ENCODE measurements at regions not wholly inside any gene's neighbourhood (a gene's known extent, or its start where the extent isn't known, plus 50 kb on each side); places are given as distances from the start of the nearest gene placed in this dataset.
A peak's percentile ranks its signal among the peaks of the same experiment; 100 is the strongest.
"Not testable (repeated sequence)": the region's sequence is repeated elsewhere in the genome, so short reads cannot be mapped to it uniquely, and the experiment has no call there.

- DNase-seq: no peak
These were observed 178.0 kb downstream of the SYK start for GRCh38 chr9:90979639-90980038.

- no peak for DNase-seq
These were observed 180.1 kb downstream of the SYK start for GRCh38 chr9:90981726-90982125.

DNA sequence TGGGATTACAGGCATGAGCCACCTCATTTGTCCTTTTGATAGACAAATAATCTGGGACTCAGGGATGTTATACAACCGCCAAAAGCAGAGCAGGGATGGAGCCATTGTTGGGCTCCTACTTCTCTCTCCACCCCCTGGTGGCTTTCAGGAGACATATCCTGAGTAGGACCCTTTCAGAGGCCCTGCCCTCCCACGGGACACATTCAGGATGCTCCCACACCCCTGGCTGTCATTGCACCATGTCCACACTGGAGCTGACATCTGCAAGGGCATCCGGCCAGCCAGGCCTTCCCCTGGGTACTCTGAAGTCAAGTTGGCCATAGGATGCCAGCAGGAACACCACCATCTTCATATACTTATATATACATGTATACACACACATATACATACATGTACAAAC is 181.8 kb downstream of the SYK start:
- DNase-seq: no peak

DNA sequence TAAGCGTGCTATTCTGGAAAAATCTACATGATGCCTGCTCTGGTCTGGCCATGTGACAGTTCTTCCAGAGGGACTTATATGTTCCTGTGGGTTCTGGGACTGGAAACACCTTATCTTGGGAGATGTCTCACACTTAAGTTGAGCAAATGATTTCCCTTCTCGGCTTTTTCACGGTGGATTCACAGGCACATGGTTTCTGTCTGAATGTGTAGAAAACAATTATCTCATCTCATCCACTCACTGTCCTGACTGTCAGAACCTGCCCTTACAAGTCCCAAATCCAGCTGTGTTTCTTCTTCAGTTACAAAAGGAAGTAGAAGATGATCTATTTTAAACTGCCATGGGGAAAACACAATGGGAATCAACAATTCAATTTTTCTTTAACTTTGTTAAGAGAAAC is 184.0 kb downstream of the SYK start:
- DNase-seq: no peak

DNA sequence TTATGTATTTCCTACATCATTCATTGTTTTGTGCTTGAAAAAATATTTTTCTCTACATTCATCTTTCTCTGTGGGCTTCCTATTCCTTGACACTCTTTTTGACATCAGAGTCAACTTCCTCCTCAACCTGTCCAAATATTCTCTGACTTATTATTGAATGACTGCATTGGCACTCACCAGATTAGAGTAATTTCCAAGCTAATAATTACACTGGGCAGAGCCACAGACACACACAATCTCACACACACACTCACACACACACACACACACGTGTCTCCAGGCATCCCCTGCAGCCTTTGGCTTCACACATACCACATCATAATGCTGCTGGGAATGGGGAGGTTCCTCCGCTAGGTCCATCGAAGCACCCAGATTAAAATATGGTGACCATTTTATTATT is 184.5 kb downstream of the SYK start:
- no peak for DNase-seq

GRCh38 chr9:90987566-90987965 is 185.9 kb downstream of the SYK start:
- DNase-seq: no peak

- no peak for DNase-seq
These were observed 186.7 kb downstream of the SYK start for GRCh38 chr9:90988318-90988717.

- no peak for DNase-seq
These were observed 190.3 kb downstream of the SYK start for GRCh38 chr9:90991953-90992352.

DNA sequence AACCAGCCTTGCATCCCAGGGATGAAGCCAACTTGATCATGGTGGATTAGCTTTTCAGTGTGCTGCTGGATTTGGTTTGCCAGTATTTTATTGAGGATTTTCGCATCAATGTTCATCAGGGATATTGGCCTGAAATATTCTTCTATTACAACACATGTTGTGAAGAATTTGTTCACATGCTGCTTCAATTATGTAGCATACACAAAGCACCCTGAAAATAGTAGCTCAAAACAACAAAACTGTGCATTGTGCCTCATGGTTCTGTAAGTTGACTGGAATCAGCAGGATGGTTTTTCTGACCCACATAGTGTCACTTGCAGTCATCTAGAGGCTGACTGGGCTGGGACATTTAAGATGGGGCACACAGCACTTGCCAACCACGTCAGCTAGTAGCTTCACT is 193.9 kb downstream of the SYK start:
- DNase-seq: no peak

DNA sequence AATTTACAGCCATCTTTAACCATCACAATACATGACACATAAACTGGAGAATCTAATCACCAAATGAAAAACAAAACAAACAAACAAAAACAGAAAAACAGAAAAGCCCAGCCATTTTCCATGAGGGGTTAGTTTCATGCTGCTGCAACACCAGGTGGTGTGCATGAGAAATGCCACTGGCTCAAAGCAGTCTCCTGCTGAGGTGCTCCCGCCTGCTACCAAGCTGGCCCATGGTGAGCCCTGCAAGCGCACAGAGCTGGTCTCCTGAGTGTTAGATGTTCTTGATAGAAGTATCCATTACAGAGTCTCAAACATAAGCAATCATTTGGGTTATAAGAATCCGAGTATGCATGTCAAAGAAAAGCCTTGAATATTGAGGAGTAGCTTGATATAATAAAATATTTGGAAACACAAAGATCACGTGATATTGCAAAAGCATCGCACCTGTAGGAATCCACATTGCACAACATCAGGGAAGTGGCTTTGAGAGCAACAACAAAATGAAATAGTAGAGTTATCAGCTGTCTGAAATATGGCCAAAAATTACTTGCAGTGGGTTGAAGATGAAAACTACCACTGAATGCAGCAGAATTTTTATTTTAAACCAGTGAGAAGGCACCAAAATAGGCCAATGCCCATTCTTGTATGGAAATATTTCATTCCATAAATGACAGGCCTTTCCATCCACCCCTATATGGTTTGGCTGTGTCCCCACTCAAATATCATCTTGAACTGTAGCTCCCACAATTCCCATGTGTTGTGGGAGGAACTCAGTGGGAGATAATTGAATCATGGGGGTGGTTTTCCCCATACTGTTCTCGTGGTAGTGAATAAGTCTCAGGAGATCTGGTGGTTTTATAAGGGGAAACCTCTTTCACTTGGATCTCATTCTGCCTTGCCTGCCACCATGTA is 194.8 kb downstream of the SYK start:
- no peak for DNase-seq

DNA sequence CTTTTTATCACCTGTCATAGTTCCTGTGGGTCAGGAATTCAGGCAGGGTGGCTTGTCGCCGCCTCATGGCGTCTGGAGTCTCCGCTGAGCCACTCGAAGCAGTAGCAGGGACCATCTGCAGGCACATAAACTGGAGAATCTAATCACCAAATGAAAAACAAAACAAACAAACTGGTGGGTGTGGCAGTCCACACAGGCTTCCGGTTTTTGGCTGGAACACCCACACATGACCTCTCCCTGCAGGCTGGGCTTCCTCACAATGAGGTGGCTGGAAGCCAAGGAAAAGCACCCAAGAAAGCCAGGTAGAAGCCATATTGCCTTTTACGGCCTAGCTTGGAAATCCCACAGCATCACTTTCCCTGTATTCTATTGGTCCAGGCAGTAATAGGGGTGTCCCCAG is 197.0 kb downstream of the SYK start:
- no peak for DNase-seq

DNA sequence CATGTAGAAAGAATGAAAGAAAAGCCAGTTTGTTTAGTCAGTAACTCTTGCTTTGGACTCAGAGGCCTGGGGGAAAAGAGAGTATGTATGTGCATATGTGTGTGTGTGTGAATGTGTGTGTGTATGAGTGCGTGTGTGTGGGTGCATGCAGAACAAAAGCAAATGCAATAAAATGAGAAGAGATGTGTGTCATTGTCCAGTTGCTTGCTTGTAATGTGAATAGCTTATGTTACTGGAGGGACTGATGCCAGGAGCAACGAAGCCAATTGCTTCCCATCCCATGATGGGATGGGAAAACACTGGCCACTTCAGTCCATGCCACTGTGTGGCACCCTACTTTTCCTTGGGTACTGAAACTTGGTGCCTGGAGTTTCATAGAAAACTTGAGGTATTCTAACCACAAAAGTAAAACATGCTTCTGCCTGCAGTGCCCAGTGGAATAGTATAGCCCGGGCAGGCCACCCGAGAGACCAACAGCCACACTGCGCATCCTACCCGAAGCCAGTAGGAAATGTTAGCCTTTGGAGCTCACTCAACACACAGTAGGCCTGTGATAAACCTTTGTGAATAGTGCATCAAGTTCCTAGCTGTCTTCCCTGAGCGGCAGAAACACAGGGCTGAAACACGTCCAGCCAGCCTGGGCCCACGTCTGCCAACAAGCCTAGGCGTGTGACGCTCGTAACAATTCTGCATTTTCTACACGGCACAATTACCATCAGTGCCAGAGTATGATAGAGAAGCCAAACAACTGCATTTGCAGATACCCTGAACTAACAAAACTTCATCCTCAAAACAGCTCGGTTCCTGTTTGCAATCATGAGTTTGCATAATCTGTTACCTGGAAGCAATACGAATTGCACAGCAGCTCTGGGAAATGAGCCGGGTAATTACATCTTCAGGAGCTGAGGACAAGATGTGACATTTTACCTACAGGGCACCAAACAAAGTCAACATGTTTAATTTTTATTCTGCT is 198.1 kb downstream of the SYK start:
- peak in 10 of 56 donors; percentile 3 to 36 (median 8) for DNase-seq

DNA sequence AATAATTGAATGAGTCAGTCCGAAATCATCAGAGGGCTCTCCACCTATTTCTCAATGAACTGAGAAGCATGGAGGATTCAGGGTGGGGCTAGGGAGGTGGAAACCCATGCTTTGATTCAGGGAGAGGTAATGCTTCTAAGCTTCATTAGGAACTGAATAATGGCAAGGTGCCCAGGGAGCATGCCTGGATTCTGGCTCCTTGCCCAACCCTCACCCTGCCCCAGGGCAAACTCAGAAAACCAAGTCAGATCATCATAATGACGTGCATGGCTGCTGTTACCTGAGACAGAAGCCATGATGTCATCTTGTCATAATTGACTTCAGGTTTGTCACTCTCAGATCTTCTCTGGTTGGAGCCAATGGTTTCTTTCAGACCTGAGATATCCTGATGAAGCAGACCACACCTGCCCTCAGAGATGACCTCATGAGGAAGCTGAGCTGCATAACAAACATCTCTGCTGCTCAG is 199.6 kb downstream of the SYK start:
- DNase-seq: no peak

GRCh38 chr9:91004484-91004883 is 202.9 kb downstream of the SYK start:
- no peak for DNase-seq

- DNase-seq: no peak
These were observed 203.4 kb downstream of the SYK start for GRCh38 chr9:91004992-91005391.

DNA sequence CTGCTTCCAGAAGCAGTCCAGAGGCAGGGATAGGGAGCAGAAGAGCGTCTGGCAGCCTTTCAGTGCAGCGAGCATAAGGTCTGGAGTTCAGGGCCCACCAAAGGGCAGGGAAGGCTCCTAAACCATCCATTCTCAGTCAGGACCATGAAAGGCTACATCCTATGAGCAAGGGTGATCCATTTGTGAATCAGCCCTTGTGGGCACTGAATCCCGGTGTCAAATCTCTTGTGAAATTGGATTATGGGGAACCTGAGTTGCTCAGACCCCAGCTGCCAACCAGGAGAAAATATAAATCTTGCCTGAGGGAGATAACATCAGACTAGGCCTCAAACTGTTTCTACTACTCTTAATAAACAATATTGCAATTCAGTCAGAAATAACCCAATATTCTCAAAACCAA is 204.4 kb downstream of the SYK start:
- no peak for DNase-seq

DNA sequence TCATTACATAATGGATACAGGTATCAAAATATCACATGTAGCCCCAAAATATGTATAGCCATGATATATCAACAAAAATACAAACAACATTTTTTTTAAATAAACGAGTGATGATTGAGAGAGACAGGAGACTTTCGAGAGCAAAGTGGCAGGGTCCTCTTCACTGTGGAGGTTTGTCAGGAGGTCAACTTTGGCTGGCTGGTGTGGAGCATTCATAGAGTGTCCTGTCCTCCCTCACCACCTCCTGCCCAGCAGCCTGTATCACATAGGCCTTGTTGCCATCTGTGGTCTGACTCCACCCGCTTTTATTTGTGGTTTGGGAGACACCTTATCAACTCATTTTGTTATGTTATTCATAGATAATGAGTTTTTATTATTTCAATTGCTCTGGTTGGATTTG is 206.9 kb downstream of the SYK start:
- no peak for DNase-seq

- no peak for DNase-seq
These were observed 210.3 kb downstream of the SYK start for GRCh38 chr9:91011891-91012290.

DNA sequence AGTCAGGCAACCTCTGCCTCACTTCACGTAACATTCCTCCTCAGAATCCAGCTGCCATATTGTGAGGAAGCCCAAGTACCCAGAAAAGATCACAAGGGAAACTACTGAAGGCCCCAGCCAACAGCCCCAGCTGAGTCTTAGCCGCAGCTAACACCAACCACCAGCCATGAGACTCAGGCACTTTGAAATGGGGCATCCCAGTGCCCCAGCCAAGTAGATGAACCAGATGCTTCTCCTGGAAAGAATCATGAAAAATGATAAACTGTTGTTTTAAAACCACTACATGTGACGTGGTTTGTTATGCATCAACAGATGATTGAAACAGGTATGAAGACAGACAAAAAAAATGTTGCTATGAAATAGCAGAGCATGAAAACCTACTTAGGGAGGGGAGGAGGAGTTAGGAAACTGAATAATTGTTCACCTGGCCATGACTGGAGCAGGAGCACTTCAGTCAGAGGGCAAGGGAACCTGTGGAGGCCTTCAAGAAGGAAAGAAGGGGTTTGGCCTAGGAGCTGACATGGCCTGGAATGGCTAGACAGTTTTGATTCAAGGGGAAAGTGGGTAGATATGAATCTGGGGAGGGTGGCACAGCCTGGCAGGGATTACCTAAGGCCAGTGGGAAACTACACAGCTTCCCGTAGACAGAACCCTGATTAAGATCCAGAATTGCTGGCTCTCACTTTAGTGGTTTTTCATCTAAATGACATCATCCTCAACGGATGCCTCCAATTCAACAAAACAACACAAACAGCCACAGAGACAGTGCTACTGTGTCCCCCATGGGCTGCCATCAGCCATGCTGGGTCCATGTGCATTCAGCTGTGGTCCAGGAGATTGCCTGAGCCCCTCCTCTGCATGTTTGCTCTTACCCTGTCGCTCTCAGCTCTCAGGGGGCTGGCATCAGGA is 211.6 kb downstream of the SYK start:
- no peak for DNase-seq

- no peak for DNase-seq
These were observed 215.6 kb downstream of the SYK start for GRCh38 chr9:91017245-91017644.

DNA sequence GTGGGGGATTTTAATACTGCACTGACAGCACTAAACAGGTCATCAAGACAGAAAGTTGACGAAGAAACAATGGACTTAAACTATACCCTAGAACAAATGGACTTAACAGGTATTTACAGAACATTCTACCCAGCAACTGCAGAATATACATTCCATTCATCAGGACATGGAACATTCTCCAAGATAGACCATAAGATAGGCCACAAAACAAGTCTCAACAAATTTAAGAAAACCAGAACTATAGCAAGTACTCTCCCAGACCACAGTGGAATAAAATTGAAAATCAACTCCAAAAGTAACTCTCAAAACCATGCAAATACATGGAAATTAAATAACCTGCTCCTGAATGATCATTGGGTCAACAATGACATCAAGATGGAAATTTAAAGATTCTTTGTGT is 218.3 kb downstream of the SYK start:
- DNase-seq: not testable (repeated sequence)
